Heart right ventricle (tissue), 16 donors: ENCODE measurements at regions not wholly inside any gene's neighbourhood (a gene's known extent, or its start where the extent isn't known, plus 50 kb on each side); places are given as distances from the start of the nearest gene placed in this dataset.

Source experiments
- ATAC-seq, 8 donors: fragments of 200-7000 bp; cut with Tn5 transposase; one replicate each; pipeline ENCODE4 v1.9.1; 2020; ENCODE audit warnings: mild to moderate bottlenecking in 8 of 8, moderate library complexity in 8 of 8, moderate number of reproducible peaks in 1 of 8
- DNase-seq, 2 donors: peaks; one replicate each; pipeline ENCODE4 v3.0.0-alpha.2; 2020
- H3K27ac ChIP-seq, 10 donors: fragments of 200-600 bp; sonication (generic) in 2 of 10; one replicate each; pipeline versions ENCODE4 v1.5.0 to v1.8.0; 2020 to 2022; ENCODE audit warnings: mild to moderate bottlenecking in 3 of 10
- H3K27me3 ChIP-seq, 7 donors: fragments of 200-600 bp; one replicate each; pipeline ENCODE4 v1.8.0; 2021 to 2022; ENCODE audit warnings: mild to moderate bottlenecking in 2 of 7
- H3K36me3 ChIP-seq, 9 donors: fragments of 200-600 bp; sonication (generic) in 1 of 9; one replicate each; pipeline versions ENCODE4 v1.5.0 to v1.8.0; 2020 to 2022; ENCODE audit warnings: mild to moderate bottlenecking in 2 of 9
- H3K4me1 ChIP-seq, 9 donors: fragments of 200-600 bp; sonication (generic) in 1 of 9; one replicate each; pipeline versions ENCODE4 v1.5.0 to v1.8.0; 2020 to 2022; ENCODE audit warnings: mild to moderate bottlenecking in 4 of 9
- H3K4me3 ChIP-seq, 10 donors: fragments of 200-600 bp; sonication (generic) in 2 of 10; one replicate each; pipeline versions ENCODE4 v1.5.0 to v1.8.0; 2020 to 2022; ENCODE audit warnings: mild to moderate bottlenecking in 7 of 10, moderate library complexity in 2 of 10
- H3K9me3 ChIP-seq, 11 donors: fragments of 200-600 bp in 10 of 11; sonication (generic) in 2 of 11; one replicate each; pipeline versions ENCODE4 v1.5.0 to v1.8.0; 2013 to 2022; ENCODE audit warnings: mild to moderate bottlenecking in 2 of 11, control low read depth in 1 of 11, moderate library complexity in 1 of 11
- CTCF ChIP-seq, 9 donors: fragments of 200-600 bp; sonication (generic) in 2 of 9; IDR thresholded peaks; one replicate each; pipeline versions ENCODE4 v1.5.0 to v1.8.0; 2021 to 2022; ENCODE audit warnings: antibody characterized with exemption in 9 of 9, mild to moderate bottlenecking in 5 of 9, moderate library complexity in 1 of 9
- WGBS, 2 donors: extraction: QIAGEN DNeasy Blood & Tissue Kit; methylation state at CpG; one replicate each; pipeline ENCODE4 v1.1.7; 2013; ENCODE audit warnings: inconsistent platforms in 1 of 2; 5-methylcytosine and 5-hydroxymethylcytosine counted together
- intact Hi-C, 10 donors: fragments of 100-400 bp; cut with DNase I; formaldehyde crosslinking; loops; one replicate each; pipeline versions ENCODE4 v1.11.1 to v1.14.2; 2022
- donor health status: Arrhythmogenic right ventricular cardiomyopathy.
- donor health status: ischemic (EF 13 %, LVEDD 7.1; RV severe dilation, severe dysfunction).
- donor health status: healthy with polysubstance abuse.
- donor health status: DM: no; HTN: yes; CAD: no.
- donor health status: DM: no; HTN: no; CAD: no.
- donor health status: ischemic (EF 25% LVEDD 6.9; RV normal size, moderate dysfunction).
- donor health status: ischemic (EF 25% LVEDD 5.7; RV mildly dilated, moderate dysfunction).
- donor health status: healthy.
- donor health status: DM: yes; HTN: yes; CAD: no.
- donor health status: Ischemic cardiomyopathy.
- donor health status: ischemic (EF 35%, LVEDD 5.7; RV mildly dilated, moderate dysfunction).
- donor health status: nonischemic (EF 11% LVEDD 7.7; RV severe dilation, severe dysfunction).
- donor health status: DM: yes; HTN: yes; CAD: no.
- donor health status: PGD.
- donor health status: ischemic (EF 29% LVEDD 5.4; RV normal size, mild dysfunction).
- donor health status: nonischemic (EF 23%, LVEDD 6.1; RV moderate dilation, normal function).

GRCh38 chr4:30245140-30245539 is 475.0 kb upstream of the PCDH7 start:
- Histone ChIP-seq H3K9me3 (peaks cover 0 to 47% (median 0%) of the 10 kb centered on the region in 11 donors), H3K27ac (no peak overlapping the region), H3K36me3 (no peaks in the 10 kb centered on the region), H3K4me1 (no peaks in the 10 kb centered on the region), H3K27me3 (no peaks in the 10 kb centered on the region), H3K4me3 (no peak overlapping the region)
- DNase-seq (no peak), ATAC-seq (no peak)
- intact Hi-C loops: no loop called here
- no peak for TF ChIP-seq CTCF (IDR thresholded peaks at IDR 0.05)

- WGBS, 2 donors: 79 to 84% methylated on average over 3 of the region's 3 CpGs
- intact Hi-C loops: no loop called here
- Histone ChIP-seq H3K4me1 (no peaks in the 10 kb centered on the region), H3K27me3 (no peaks in the 10 kb centered on the region), H3K36me3 (no peaks in the 10 kb centered on the region), H3K9me3 (peaks cover 0 to 34% (median 0%) of the 10 kb centered on the region in 11 donors), H3K27ac (no peak overlapping the region), H3K4me3 (no peak overlapping the region)
- DNase-seq: no peak
- no peak for ATAC-seq
- TF ChIP-seq CTCF (IDR thresholded peaks at IDR 0.05): no peak
Measured at GRCh38 chr4:30256116-30256832, 463.9 kb upstream of the PCDH7 start.

GRCh38 chr4:30258949-30259348 is 461.2 kb upstream of the PCDH7 start:
- TF ChIP-seq CTCF (IDR thresholded peaks at IDR 0.05): no peak
- Histone ChIP-seq H3K27me3 (no peaks in the 10 kb centered on the region), H3K4me3 (no peak overlapping the region), H3K36me3 (no peaks in the 10 kb centered on the region), H3K27ac (no peak overlapping the region), H3K4me1 (no peaks in the 10 kb centered on the region), H3K9me3 (peaks cover 0 to 11% (median 0%) of the 10 kb centered on the region in 11 donors)
- DNase-seq (no peak), ATAC-seq (no peak)
- intact Hi-C loops: no loop called here
- 63 to 65% methylated on average over 3 of the region's 3 CpGs for WGBS, 2 donors

GRCh38 chr4:30262379-30262778 is 457.8 kb upstream of the PCDH7 start:
- intact Hi-C loops: no loop called here
- no peak for ATAC-seq
- Histone ChIP-seq H3K4me1 (no peaks in the 10 kb centered on the region), H3K27ac (no peak overlapping the region), H3K36me3 (no peaks in the 10 kb centered on the region), H3K9me3 (peaks cover 0 to 6% (median 0%) of the 10 kb centered on the region in 11 donors), H3K4me3 (no peak overlapping the region), H3K27me3 (no peaks in the 10 kb centered on the region)
- no peak for DNase-seq
- 71 to 77% methylated on average over 2 of the region's 2 CpGs for WGBS, 2 donors
- TF ChIP-seq CTCF (IDR thresholded peaks at IDR 0.05): no peak
